ENCODE measurements at regions not wholly inside any gene's neighbourhood (a gene's known extent, or its start where the extent isn't known, plus 50 kb on each side); places are given as distances from the start of the nearest gene placed in this dataset.

DNA sequence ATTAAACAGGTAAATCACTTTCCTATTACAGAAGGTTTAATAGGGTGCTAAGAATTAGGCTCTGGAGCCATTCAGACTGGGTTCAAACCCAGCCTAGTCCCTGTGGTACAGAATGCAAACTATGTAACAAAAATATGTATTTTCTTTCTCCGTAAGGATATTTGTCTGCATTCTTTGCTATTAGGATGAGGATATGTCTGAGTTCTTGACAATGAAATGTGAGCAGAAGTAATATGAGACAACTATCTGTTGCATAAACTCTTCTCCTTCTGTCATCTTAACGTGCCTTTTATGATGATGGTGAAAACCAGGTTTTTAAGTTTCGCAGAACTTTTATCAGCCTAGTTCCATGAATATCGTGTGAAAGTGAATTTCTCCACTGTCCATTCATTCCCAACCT is 1129.1 kb upstream of the ZEB2 start:
- no peak for TF ChIP-seq CTCF (IDR thresholded peaks at IDR 0.05)
- POLR2A ChIA-PET = no interaction called here
- CTCF ChIA-PET = no interaction called here
- peaks cover 2% of the 10 kb centered on the region for H3K9me3 Mint-ChIP-seq
- H3K27me3 Mint-ChIP-seq = no peaks in the 10 kb centered on the region
- H3K36me3 Mint-ChIP-seq (ENCODE audit: low read depth) = no peaks in the 10 kb centered on the region
- intact Hi-C loops (cut with micrococcal nuclease) = no loop called here
- no peak overlapping the region for H3K4me3 Mint-ChIP-seq
- ATAC-seq (ENCODE audit: low read depth) (no peak), DNase-seq (no peak)
- no peak overlapping the region for H3K27ac Mint-ChIP-seq
- H3K4me1 Mint-ChIP-seq = peaks cover 27% of the 10 kb centered on the region

GRCh38 chr2:145644820-145645302 is 1124.9 kb upstream of the ZEB2 start:
- TF ChIP-seq CTCF (IDR thresholded peaks at IDR 0.05) = no peak
- intact Hi-C loops (cut with micrococcal nuclease) = loop anchor here (1.0 to 5.0 kb wide), 5 partner anchors 48 to 1133 kb away; no protein-coding TSS in a partner anchor
- no peak for DNase-seq
- ATAC-seq (ENCODE audit: low read depth) = peak; percentile 86
- Mint-ChIP-seq H3K36me3 (ENCODE audit: low read depth) (no peaks in the 10 kb centered on the region), H3K9me3 (peaks cover 4% of the 10 kb centered on the region), H3K4me1 (peaks cover 47% of the 10 kb centered on the region), H3K27ac (peak overlapping the region; percentile 92), H3K27me3 (no peaks in the 10 kb centered on the region), H3K4me3 (peak overlapping the region; percentile 70)
- ChIA-PET POLR2A (interaction anchor here (0.7 to 2.2 kb wide), 5 partner anchors 55 to 936 kb away, joined by 3 to 7 read pairs (median 6); no protein-coding TSS in a partner anchor), CTCF (interaction anchor here (1.2 to 2.0 kb wide), 2 partner anchors 46 to 108 kb away, joined by 3 to 6 read pairs; no protein-coding TSS in a partner anchor)

DNA sequence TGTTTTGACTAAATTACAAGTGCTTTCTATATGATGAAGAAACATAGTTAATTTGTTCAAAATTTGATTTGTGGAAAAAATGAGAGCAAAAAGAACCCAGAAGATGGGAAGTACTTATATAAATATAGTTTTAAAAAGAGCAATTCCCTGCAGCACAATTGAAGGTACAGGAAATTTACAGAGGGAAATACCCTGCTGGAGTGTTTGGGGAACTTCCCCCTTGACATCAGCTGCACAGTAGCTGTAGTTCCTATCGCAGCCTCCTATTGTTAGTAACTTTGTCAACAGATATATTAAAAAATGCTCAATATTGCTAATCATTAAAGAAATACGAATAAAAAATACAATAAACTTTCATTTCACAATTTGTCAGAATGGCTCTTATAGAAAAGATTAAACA is 1118.8 kb upstream of the ZEB2 start:
- ChIA-PET CTCF (no interaction called here), POLR2A (interaction anchor here (0.8 kb wide), 1 partner anchor 10 kb away, joined by 7 read pairs; no protein-coding TSS in a partner anchor)
- ATAC-seq (ENCODE audit: low read depth) = peak; percentile 72
- Mint-ChIP-seq H3K27ac (peak overlapping the region; percentile 50), H3K36me3 (ENCODE audit: low read depth) (no peaks in the 10 kb centered on the region), H3K4me1 (peaks cover 40% of the 10 kb centered on the region), H3K4me3 (peak overlapping the region; percentile 24), H3K27me3 (no peaks in the 10 kb centered on the region), H3K9me3 (peaks cover 4% of the 10 kb centered on the region)
- intact Hi-C loops (cut with micrococcal nuclease) = no loop called here
- DNase-seq = no peak
- no peak for TF ChIP-seq CTCF (IDR thresholded peaks at IDR 0.05)

DNA sequence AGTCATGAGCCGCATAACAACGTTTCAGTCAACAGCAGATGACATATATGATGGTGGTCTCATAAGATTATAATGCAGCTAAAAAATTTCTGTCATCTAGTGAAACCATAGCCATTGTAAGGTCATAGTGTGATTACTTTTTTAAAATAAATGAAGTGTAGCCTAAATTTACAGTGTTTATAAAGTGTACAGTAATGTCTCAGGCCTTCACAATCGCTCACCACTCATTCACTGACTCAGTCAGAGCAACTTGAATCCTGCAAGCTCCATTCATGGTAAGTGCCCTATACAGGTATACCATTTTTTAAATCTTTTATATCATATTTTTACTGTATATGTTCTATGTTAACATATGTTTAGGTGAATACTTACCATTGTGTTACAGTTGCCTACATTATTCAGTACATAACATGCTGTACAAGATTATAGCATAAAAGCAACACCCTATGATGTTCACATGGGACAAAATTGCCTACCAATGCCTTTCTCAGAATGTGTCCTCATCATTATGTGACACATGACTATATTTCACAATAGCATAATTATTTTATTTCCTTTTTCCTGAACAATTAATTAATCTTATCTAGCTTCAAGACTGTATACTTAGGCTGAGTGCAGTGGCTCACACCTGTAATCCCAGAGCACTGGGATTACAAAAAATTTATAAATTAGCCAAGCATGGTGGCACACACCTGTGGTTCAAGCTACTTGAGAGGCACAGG is 1115.9 kb upstream of the ZEB2 start:
- ChIA-PET CTCF (no interaction called here), POLR2A (interaction anchor here (0.5 kb wide), 1 partner anchor 8 kb away, joined by 5 read pairs; no protein-coding TSS in a partner anchor)
- ATAC-seq (ENCODE audit: low read depth) = no peak
- Mint-ChIP-seq H3K27ac (no peak overlapping the region), H3K36me3 (ENCODE audit: low read depth) (no peaks in the 10 kb centered on the region), H3K4me1 (peaks cover 22% of the 10 kb centered on the region), H3K4me3 (no peak overlapping the region), H3K27me3 (no peaks in the 10 kb centered on the region), H3K9me3 (peaks cover 1% of the 10 kb centered on the region)
- no peak for DNase-seq
- intact Hi-C loops (cut with micrococcal nuclease) = no loop called here
- no peak for TF ChIP-seq CTCF (IDR thresholded peaks at IDR 0.05)

- Mint-ChIP-seq H3K36me3 (ENCODE audit: low read depth) (no peaks in the 10 kb centered on the region), H3K27ac (no peak overlapping the region), H3K4me3 (no peak overlapping the region), H3K9me3 (no peaks in the 10 kb centered on the region), H3K27me3 (no peaks in the 10 kb centered on the region), H3K4me1 (no peaks in the 10 kb centered on the region)
- no peak for TF ChIP-seq CTCF (IDR thresholded peaks at IDR 0.05)
- intact Hi-C loops (cut with micrococcal nuclease) = no loop called here
- ATAC-seq (ENCODE audit: low read depth) (no peak), DNase-seq (no peak)
- CTCF ChIA-PET = no interaction called here
- POLR2A ChIA-PET = no interaction called here
Measured at GRCh38 chr2:145631561-145631960, 1111.6 kb upstream of the ZEB2 start.
